ENCODE measurements at regions not wholly inside any gene's neighbourhood (a gene's known extent, or its start where the extent isn't known, plus 50 kb on each side); places are given as distances from the start of the nearest gene placed in this dataset.
A peak's percentile ranks its signal among the peaks of the same experiment; 100 is the strongest.

GRCh38 chr12:14275886-14276285 is 89.6 kb upstream of the ATF7IP start:
- DNase-seq = no peak

GRCh38 chr12:14278294-14278953 is 87.1 kb upstream of the ATF7IP start:
- no peak for DNase-seq

- no peak for DNase-seq
Observed at GRCh38 chr12:14279845-14280244, 85.6 kb upstream of the ATF7IP start.

- DNase-seq = no peak
Observed at GRCh38 chr12:14280921-14281320, 84.6 kb upstream of the ATF7IP start.

- DNase-seq = no peak
Observed at GRCh38 chr12:14281539-14281938, 83.9 kb upstream of the ATF7IP start.

- DNase-seq = no peak
Observed at GRCh38 chr12:14283489-14284144, 81.9 kb upstream of the ATF7IP start.

- peak; percentile 83 to 86 for DNase-seq
Observed at GRCh38 chr12:14284184-14284722, 81.2 kb upstream of the ATF7IP start.

GRCh38 chr12:14289601-14290000 is 75.9 kb upstream of the ATF7IP start:
- no peak for DNase-seq

GRCh38 chr12:14290951-14291350 is 74.5 kb upstream of the ATF7IP start:
- no peak for DNase-seq

- no peak for DNase-seq
Observed at GRCh38 chr12:14303661-14304155, 61.8 kb upstream of the ATF7IP start.

- DNase-seq = no peak
Observed at GRCh38 chr12:14307004-14307403, 58.5 kb upstream of the ATF7IP start.

GRCh38 chr12:14308516-14308915 is 57.0 kb upstream of the ATF7IP start:
- DNase-seq = no peak

GRCh38 chr12:14310866-14311265 is 54.6 kb upstream of the ATF7IP start:
- no peak for DNase-seq

GRCh38 chr12:14313379-14314138 is 51.9 kb upstream of the ATF7IP start:
- DNase-seq = no peak

GRCh38 chr12:14314801-14315200 is 50.7 kb upstream of the ATF7IP start:
- no peak for DNase-seq

GRCh38 chr12:14315501-14315900 is 50.0 kb upstream of the ATF7IP start:
- DNase-seq = no peak

Data from right lung (tissue), 2 donors.